SK-N-SH treated with all-trans-retinoic acid at 6 μM for 48 hours (cell line): ENCODE measurements at regions not wholly inside any gene's neighbourhood (a gene's known extent, or its start where the extent isn't known, plus 50 kb on each side); places are given as distances from the start of the nearest gene placed in this dataset.

Experiments
- ATAC-seq: fragments of 200-7000 bp; cut with Tn5 transposase; 3 replicates; pipeline ENCODE4 v1.9.1; 2020; ENCODE audit warnings: mild to moderate bottlenecking, moderate library complexity
- ARNTL ChIP-seq: fragments of 450-650 bp; formaldehyde crosslinking; IDR thresholded peaks from 2 replicates; pipeline ENCODE4 v1.5.0; 2020; ENCODE audit warnings: low read depth, mild to moderate bottlenecking, moderate library complexity, borderline replicate concordance
- BACH2 ChIP-seq: fragments of 250-450 bp; sonication (Bioruptor Pico); IDR thresholded peaks from 2 replicates; pipeline ENCODE4 v1.9.0; 2021; ENCODE audit warnings: mild to moderate bottlenecking, borderline replicate concordance
- CREB5 ChIP-seq: fragments of 250-450 bp; sonication (Bioruptor Pico); IDR thresholded peaks from 2 replicates; pipeline ENCODE4 v1.5.1; 2020; ENCODE audit warnings: low read depth, mild to moderate bottlenecking, moderate library complexity
- CSDC2 ChIP-seq: fragments of 250-450 bp; sonication (Bioruptor Pico); IDR thresholded peaks from 2 replicates; pipeline ENCODE4 v1.5.0; 2020; ENCODE audit warnings: mild to moderate bottlenecking, moderate library complexity
- CSRNP3 ChIP-seq: fragments of 250-450 bp; sonication (Bioruptor Pico); IDR thresholded peaks from 2 replicates; pipeline ENCODE4 v1.5.1; 2021; ENCODE audit warnings: mild to moderate bottlenecking, moderate library complexity
- ESRRG ChIP-seq: fragments of 250-450 bp; sonication (Bioruptor Pico); IDR thresholded peaks from 2 replicates; pipeline ENCODE4 v1.6.1; 2021; ENCODE audit warnings: mild to moderate bottlenecking
- GLIS3 ChIP-seq: fragments of 250-450 bp; sonication (Bioruptor Pico); IDR thresholded peaks from 2 replicates; pipeline ENCODE4 v1.5.0; 2020; ENCODE audit warnings: mild to moderate bottlenecking, moderate library complexity
- ISL1 ChIP-seq: fragments of 250-450 bp; sonication (Bioruptor Pico); IDR thresholded peaks from 2 replicates; pipeline ENCODE4 v2.1.2; 2022; ENCODE audit warnings: mild to moderate bottlenecking, moderate library complexity
- OSR1 ChIP-seq: fragments of 250-450 bp; sonication (Bioruptor Pico); IDR thresholded peaks from 2 replicates; pipeline ENCODE4 v1.8.0; 2022; ENCODE audit warnings: moderate library complexity, mild to moderate bottlenecking, inconsistent platforms
- PATZ1 ChIP-seq: fragments of 250-450 bp; sonication (Bioruptor Pico); IDR thresholded peaks from 2 replicates; pipeline ENCODE4 v1.8.0; 2020; ENCODE audit warnings: mild to moderate bottlenecking, moderate library complexity, borderline replicate concordance
- POU6F1 ChIP-seq: fragments of 250-450 bp; sonication (Bioruptor Pico); IDR thresholded peaks from 2 replicates; pipeline ENCODE4 v1.8.0; 2021; ENCODE audit warnings: low read depth, mild to moderate bottlenecking, moderate library complexity, borderline replicate concordance
- PPARA ChIP-seq: fragments of 250-450 bp; sonication (Bioruptor Pico); IDR thresholded peaks from 2 replicates; pipeline ENCODE4 v1.5.0; 2020; ENCODE audit warnings: mild to moderate bottlenecking, borderline replicate concordance
- RARB ChIP-seq: fragments of 250-450 bp; sonication (Bioruptor Pico); IDR thresholded peaks from 2 replicates; pipeline ENCODE4 v1.8.0; 2021; ENCODE audit warnings: mild to moderate bottlenecking, moderate library complexity
- SNAI2 ChIP-seq: fragments of 250-450 bp; sonication (Bioruptor Pico); IDR thresholded peaks from 2 replicates; pipeline ENCODE4 v1.5.0; 2020; ENCODE audit warnings: mild to moderate bottlenecking, moderate library complexity
- TCF4 ChIP-seq: fragments of 250-450 bp; sonication (Bioruptor Pico); IDR thresholded peaks from 2 replicates; pipeline ENCODE4 v1.8.0; 2021; ENCODE audit warnings: mild to moderate bottlenecking, moderate library complexity, borderline replicate concordance
- TOX ChIP-seq: fragments of 250-450 bp; sonication (Bioruptor Pico); IDR thresholded peaks from 2 replicates; pipeline ENCODE4 v1.8.0; 2021; ENCODE audit warnings: mild to moderate bottlenecking, moderate library complexity, borderline replicate concordance
- TSHZ2 ChIP-seq: fragments of 250-450 bp; sonication (Bioruptor Pico); IDR thresholded peaks from 2 replicates; pipeline ENCODE4 v1.5.0; 2020; ENCODE audit warnings: mild to moderate bottlenecking, moderate library complexity
- ZC3H10 ChIP-seq: fragments of 250-450 bp; sonication (Bioruptor Pico); IDR thresholded peaks from 2 replicates; pipeline ENCODE4 v1.5.1; 2021; ENCODE audit warnings: mild to moderate bottlenecking, moderate library complexity
- ZFP3 ChIP-seq: fragments of 250-450 bp; sonication (Bioruptor Pico); IDR thresholded peaks from 2 replicates; pipeline ENCODE4 v1.5.0; 2020; ENCODE audit warnings: mild to moderate bottlenecking, moderate library complexity
- ZFP30 ChIP-seq: fragments of 450-650 bp; formaldehyde crosslinking; IDR thresholded peaks from 2 replicates; pipeline ENCODE4 v1.5.0; 2022; ENCODE audit warnings: mild to moderate bottlenecking, moderate library complexity
- ZNF565 ChIP-seq: fragments of 450-650 bp; formaldehyde crosslinking; conservative IDR thresholded peaks from 2 replicates; pipeline ENCODE4 v1.5.0; 2020; ENCODE audit warnings: low read depth, mild to moderate bottlenecking, moderate library complexity
- ZNF70 ChIP-seq: fragments of 450-650 bp; formaldehyde crosslinking; IDR thresholded peaks from 2 replicates; pipeline ENCODE4 v1.5.0; 2020; ENCODE audit warnings: mild to moderate bottlenecking, moderate library complexity
- ZNF8 ChIP-seq: fragments of 450-650 bp; formaldehyde crosslinking; IDR thresholded peaks from 2 replicates; pipeline ENCODE4 v1.5.0; 2020; ENCODE audit warnings: mild to moderate bottlenecking, moderate library complexity

GRCh38 chr6:145080651-145081050, 654.7 kb downstream of the EPM2A start:
- TF ChIP-seq CSRNP3 (CRISPR knock-in tag) (no peak), ISL1 (CRISPR knock-in tag) (no peak), ZFP3 (no peak), OSR1 (CRISPR knock-in tag) (no peak), ZC3H10 (no peak), RARB (CRISPR knock-in tag) (no peak), ZFP30 (CRISPR knock-in tag) (no peak), CREB5 (CRISPR knock-in tag) (no peak), POU6F1 (CRISPR knock-in tag) (no peak), ESRRG (CRISPR knock-in tag) (no peak), SNAI2 (CRISPR knock-in tag) (no peak), PPARA (CRISPR knock-in tag) (no peak), PATZ1 (no peak), GLIS3 (CRISPR knock-in tag) (no peak), ZNF70 (no peak)
- no peak for ATAC-seq

- no peak for TF ChIP-seq TSHZ2 (CRISPR knock-in tag)
- TF ChIP-seq TCF4 (CRISPR knock-in tag), result no peak
- TF ChIP-seq OSR1 (CRISPR knock-in tag), result no peak
- TF ChIP-seq POU6F1 (CRISPR knock-in tag), result no peak
- no peak for TF ChIP-seq ZNF8 (CRISPR knock-in tag)
- no peak for TF ChIP-seq ZFP30 (CRISPR knock-in tag)
- no peak for TF ChIP-seq ISL1 (CRISPR knock-in tag)
- no peak for TF ChIP-seq ZNF565
- no peak for TF ChIP-seq CSDC2 (CRISPR knock-in tag)
- TF ChIP-seq RARB (CRISPR knock-in tag), result no peak
- no peak for TF ChIP-seq PPARA (CRISPR knock-in tag)
- TF ChIP-seq ESRRG (CRISPR knock-in tag), result no peak
- no peak for TF ChIP-seq ARNTL
- TF ChIP-seq BACH2 (CRISPR knock-in tag), result no peak
- no peak for TF ChIP-seq SNAI2 (CRISPR knock-in tag)
- no peak for TF ChIP-seq TOX (CRISPR knock-in tag)
- no peak for TF ChIP-seq ZC3H10
- TF ChIP-seq GLIS3 (CRISPR knock-in tag), result no peak
- TF ChIP-seq CREB5 (CRISPR knock-in tag), result no peak
- no peak for TF ChIP-seq ZNF70
- no peak for ATAC-seq
Measured at GRCh38 chr6:145081677-145082076, 653.6 kb downstream of the EPM2A start.
